HL-60 (cell line): ENCODE measurements at regions not wholly inside any gene's neighbourhood (a gene's known extent, or its start where the extent isn't known, plus 50 kb on each side); places are given as distances from the start of the nearest gene placed in this dataset.

ENCODE experiments used
- DNase-seq, 2 experiments: peaks; one replicate each; pipeline ENCODE4 v3.0.0-alpha.2; 2010 to 2020; ENCODE audit warnings: low read depth in 1 of 2, low spot score in 1 of 2
- H3K27ac ChIP-seq: fragments of 250-450 bp; sonication (Bioruptor Pico); replicated peaks from 2 replicates; pipeline ENCODE4 v1.5.1; 2020; ENCODE audit warnings: mild to moderate bottlenecking, moderate library complexity
- H3K27me3 ChIP-seq: fragments of 250-450 bp; sonication (Bioruptor Pico); 2 replicates; pipeline ENCODE4 v1.5.1; 2021; ENCODE audit warnings: mild to moderate bottlenecking, moderate library complexity; ENCODE audit not compliant: insufficient read depth, poor library complexity, severe bottlenecking
- H3K4me3 ChIP-seq: replicated peaks from 2 replicates; pipeline ENCODE4 v1.5.1; 2011; ENCODE audit warnings: mild to moderate bottlenecking, control low read depth, low read length; ENCODE audit not compliant: insufficient read depth
- GABPA ChIP-seq: IDR thresholded peaks from 2 replicates; pipeline ENCODE4 v1.6.1; 2012; ENCODE audit warnings: low read depth
- POLR2AphosphoS5 ChIP-seq: IDR thresholded peaks from 2 replicates; pipeline ENCODE4 v1.6.1; 2012; ENCODE audit warnings: low read depth
- SPI1 ChIP-seq: IDR thresholded peaks from 2 replicates; pipeline ENCODE4 v1.6.1; 2012; ENCODE audit warnings: low read depth, mild to moderate bottlenecking, borderline replicate concordance
- TF ChIP-seq, protein P1 (sequence below): IDR thresholded peaks from 2 replicates; pipeline ENCODE4 v1.6.1; 2012; ENCODE audit warnings: low read depth; ENCODE audit not compliant: insufficient replicate concordance
- TF ChIP-seq, protein P2 (sequence below): IDR thresholded peaks from one replicate; pipeline ENCODE4 v1.5.1; 2011; ENCODE audit warnings: low read length, control low read depth, inconsistent platforms; ENCODE audit not compliant: insufficient read depth

DNA sequence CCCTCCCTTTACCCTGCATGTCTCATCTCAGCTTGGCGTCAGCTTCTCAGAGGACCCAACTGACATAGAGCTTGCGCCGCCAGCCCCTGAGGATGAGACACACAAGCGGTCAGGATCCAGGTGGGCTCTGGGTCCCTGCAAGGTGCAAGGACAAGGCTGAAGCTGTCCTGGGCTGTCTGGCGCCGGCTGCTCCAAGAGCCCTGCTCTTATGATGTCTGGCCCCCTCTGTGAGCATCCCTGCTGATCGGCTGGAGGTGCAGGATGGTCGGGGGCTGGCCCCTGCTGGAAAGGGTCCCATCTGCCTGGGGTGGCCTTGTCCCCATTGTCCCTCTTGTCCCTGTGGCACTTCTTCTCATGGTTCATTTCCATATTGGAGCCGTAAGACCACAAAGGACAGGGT, 479.0 kb downstream of the NPHP4 start:
- H3K4me3 ChIP-seq: no peak overlapping the region
- no peak for DNase-seq
- TF ChIP-seq GABPA (no peak), POLR2AphosphoS5 (no peak), SPI1 (no peak)
- TF ChIP-seq, protein P1, sequence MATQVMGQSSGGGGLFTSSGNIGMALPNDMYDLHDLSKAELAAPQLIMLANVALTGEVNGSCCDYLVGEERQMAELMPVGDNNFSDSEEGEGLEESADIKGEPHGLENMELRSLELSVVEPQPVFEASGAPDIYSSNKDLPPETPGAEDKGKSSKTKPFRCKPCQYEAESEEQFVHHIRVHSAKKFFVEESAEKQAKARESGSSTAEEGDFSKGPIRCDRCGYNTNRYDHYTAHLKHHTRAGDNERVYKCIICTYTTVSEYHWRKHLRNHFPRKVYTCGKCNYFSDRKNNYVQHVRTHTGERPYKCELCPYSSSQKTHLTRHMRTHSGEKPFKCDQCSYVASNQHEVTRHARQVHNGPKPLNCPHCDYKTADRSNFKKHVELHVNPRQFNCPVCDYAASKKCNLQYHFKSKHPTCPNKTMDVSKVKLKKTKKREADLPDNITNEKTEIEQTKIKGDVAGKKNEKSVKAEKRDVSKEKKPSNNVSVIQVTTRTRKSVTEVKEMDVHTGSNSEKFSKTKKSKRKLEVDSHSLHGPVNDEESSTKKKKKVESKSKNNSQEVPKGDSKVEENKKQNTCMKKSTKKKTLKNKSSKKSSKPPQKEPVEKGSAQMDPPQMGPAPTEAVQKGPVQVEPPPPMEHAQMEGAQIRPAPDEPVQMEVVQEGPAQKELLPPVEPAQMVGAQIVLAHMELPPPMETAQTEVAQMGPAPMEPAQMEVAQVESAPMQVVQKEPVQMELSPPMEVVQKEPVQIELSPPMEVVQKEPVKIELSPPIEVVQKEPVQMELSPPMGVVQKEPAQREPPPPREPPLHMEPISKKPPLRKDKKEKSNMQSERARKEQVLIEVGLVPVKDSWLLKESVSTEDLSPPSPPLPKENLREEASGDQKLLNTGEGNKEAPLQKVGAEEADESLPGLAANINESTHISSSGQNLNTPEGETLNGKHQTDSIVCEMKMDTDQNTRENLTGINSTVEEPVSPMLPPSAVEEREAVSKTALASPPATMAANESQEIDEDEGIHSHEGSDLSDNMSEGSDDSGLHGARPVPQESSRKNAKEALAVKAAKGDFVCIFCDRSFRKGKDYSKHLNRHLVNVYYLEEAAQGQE: no peak
- TF ChIP-seq, protein P2, sequence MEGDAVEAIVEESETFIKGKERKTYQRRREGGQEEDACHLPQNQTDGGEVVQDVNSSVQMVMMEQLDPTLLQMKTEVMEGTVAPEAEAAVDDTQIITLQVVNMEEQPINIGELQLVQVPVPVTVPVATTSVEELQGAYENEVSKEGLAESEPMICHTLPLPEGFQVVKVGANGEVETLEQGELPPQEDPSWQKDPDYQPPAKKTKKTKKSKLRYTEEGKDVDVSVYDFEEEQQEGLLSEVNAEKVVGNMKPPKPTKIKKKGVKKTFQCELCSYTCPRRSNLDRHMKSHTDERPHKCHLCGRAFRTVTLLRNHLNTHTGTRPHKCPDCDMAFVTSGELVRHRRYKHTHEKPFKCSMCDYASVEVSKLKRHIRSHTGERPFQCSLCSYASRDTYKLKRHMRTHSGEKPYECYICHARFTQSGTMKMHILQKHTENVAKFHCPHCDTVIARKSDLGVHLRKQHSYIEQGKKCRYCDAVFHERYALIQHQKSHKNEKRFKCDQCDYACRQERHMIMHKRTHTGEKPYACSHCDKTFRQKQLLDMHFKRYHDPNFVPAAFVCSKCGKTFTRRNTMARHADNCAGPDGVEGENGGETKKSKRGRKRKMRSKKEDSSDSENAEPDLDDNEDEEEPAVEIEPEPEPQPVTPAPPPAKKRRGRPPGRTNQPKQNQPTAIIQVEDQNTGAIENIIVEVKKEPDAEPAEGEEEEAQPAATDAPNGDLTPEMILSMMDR: no peak
- H3K27me3 ChIP-seq: no peaks in the 10 kb centered on the region
- no peak overlapping the region for H3K27ac ChIP-seq

DNA sequence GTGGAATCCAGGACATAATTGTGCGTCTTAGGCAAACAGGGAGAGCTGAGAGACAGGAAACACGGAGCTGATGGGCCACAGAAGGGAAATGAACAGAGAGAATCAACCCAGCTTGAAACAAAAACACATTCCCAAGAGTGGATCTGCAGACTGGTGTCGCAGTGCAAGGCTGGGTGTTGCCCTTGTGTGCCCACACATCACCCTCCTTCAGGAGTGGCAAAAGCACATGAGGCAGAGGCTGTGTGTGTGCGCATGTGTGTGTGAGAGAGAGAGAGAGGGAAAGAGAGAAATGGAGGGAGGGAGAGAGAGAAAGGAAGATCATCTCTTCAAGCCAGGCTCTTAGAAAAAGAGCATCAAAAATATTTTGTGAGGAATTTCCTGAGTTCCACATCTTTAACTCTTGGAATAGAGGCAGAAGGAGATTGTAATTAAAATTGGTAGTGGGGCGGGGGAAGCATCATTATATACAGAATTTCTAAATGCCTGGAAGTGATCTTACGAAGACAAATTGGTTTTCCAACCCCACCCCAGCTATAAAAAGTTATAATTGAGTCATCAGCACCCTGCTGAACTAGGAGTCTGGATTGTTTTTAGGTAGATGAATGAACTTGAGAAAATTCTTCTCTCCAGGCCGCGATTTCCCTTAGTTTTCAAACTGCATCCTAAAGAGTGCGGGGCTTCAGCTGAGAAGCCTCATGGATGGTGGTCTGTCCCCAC, 480.7 kb downstream of the NPHP4 start:
- Histone ChIP-seq H3K27me3 (no peaks in the 10 kb centered on the region), H3K4me3 (no peak overlapping the region), H3K27ac (no peak overlapping the region)
- no peak for DNase-seq
- TF ChIP-seq, protein P2: no peak
- TF ChIP-seq SPI1 (no peak), POLR2AphosphoS5 (no peak), GABPA (no peak)
- TF ChIP-seq, protein P1: no peak

DNA sequence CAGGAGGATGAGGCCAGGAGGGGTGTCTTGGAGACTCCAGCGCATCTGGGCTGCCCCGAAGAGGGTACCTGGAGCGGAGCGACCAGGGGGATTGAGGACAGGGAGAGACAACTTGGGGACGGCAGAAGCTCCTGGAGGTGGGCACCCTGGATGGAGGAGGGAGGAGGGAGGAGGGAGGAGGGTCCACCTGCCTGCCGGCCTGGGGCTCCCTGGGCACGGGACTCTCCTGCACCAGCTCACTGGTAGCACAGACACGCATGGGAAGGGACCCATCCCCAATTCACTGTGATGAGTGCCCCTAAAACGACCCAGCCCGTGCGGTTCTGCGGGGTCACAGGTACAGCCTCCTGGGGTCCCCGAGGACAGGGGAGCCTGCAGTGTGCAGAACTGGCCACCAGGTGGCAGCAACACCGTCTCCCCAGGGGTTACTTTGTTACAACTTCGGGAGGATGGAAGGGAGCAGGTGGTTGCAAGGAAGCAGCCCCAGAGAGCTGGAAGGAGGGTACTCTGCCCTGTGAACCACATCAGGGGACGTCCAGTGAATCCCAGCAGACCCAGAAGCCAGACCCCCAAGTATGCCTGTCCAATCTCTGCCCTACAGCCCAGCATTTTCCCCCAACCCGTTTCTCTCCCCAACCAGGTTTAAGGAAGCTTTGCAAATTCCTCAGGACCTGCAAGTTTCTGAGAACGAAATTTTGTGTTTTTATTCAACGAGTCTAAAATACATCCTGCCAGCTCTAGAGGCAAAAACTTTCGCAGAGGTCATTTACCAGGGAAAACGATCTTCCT, 482.4 kb downstream of the NPHP4 start:
- TF ChIP-seq, protein P2: peak; percentile 95
- TF ChIP-seq POLR2AphosphoS5: no peak
- no peak for TF ChIP-seq SPI1
- no peak for TF ChIP-seq GABPA
- TF ChIP-seq, protein P1: no peak
- peak; percentile 25 to 45 for DNase-seq
- no peak overlapping the region for H3K27ac ChIP-seq
- no peak overlapping the region for H3K4me3 ChIP-seq
- H3K27me3 ChIP-seq: no peaks in the 10 kb centered on the region
